Right ventricle myocardium inferior (tissue), 1 donor: ENCODE measurements at regions not wholly inside any gene's neighbourhood (a gene's known extent, or its start where the extent isn't known, plus 50 kb on each side); places are given as distances from the start of the nearest gene placed in this dataset.
A peak's percentile ranks its signal among the peaks of the same experiment; 100 is the strongest.

Source experiments
- ATAC-seq: fragments of 200-7000 bp; cut with Tn5 transposase; one replicate; pipeline ENCODE4 v1.9.1; 2020; ENCODE audit warnings: mild to moderate bottlenecking, moderate library complexity
- DNase-seq: peaks from one replicate; pipeline ENCODE4 v3.0.0; 2021; ENCODE audit errors: missing footprints
- intact Hi-C: fragments of 100-400 bp; cut with DNase I; formaldehyde crosslinking; loops from one replicate; pipeline ENCODE4 v1.11.0; 2022
- donor health status: DM: no; HTN: yes; CAD: no; lungs with severe emphysema.

DNA sequence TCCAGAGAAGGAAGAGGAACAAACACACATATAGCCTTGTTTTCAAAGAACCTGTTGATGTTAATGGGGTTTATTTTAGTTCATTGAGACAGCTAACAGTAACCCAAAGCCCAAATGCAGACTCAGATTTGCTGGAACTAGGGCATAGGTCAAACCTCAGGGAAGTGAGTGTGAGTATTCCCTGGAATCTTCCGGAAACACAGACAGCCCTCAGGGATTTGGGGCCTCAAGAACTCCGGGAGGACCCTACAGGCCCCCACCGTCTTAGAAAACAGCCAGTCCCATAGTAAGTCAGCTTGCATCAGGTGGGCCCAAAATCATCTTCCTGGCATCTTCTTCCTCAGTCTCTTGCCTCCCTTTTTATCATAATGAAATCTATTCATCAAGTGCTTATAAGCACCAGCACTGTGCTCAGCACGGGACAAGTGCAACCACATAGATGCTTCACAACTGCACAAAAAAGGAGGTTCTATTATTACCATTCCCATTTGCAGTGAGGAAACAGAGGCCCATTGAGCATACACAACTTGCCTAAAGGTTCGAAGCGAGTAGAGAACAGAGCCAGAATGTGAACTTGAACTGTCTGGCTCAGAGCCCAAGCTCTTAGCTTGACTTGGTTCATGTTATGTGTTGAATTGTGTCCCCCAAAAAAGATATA is 50.2 kb upstream of the BCL11A start:
- intact Hi-C loops: no loop called here
- no peak for DNase-seq
- no peak for ATAC-seq

DNA sequence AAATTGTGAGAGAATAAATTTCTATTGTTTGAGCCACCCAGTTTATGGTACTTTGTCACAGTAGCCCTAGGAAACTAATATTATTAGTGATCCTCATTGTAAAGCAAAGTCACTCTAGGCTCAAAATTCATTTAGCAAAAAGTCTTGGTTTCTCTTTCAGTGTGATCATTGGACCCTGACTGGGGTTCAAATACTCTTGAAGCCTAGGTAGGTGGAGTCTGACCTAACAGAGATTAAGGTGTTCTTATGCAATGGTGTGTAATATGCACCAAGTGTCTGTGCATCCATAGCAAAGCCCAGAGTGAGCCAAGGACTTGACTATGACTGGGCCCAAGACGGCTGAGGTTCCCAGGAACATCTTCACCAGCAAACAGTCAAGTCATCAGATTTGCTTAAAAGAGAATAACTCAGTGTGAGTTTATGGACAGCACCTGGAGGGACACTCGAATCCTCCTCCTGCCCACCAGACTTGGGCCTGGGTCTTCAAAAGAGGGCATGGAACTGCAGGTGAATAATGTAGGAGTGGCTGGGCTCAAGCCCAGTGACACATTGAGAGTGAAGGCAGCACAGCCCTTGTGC is 51.1 kb upstream of the BCL11A start:
- intact Hi-C loops: no loop called here
- DNase-seq (no peak), ATAC-seq (no peak)

DNA sequence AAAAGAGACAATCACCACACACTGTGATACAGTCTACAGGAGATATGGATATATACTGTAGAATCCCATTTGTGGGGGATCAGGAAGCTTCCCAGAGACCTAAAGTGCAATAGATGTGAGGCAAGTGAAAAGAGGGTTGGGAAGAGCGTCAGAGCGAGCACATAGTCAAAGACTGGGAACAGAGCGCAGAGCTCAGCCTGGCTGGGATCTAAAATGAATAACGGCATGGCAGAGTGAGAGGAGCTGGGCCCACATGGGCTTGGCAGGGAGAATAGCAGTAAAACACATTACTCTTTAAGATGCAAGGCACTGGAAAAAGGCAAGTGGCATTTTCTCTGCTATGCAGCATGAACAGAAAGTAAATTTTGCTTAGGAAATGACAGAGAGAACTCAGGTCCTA is 52.4 kb upstream of the BCL11A start:
- intact Hi-C loops: no loop called here
- no peak for ATAC-seq
- DNase-seq: no peak

DNA sequence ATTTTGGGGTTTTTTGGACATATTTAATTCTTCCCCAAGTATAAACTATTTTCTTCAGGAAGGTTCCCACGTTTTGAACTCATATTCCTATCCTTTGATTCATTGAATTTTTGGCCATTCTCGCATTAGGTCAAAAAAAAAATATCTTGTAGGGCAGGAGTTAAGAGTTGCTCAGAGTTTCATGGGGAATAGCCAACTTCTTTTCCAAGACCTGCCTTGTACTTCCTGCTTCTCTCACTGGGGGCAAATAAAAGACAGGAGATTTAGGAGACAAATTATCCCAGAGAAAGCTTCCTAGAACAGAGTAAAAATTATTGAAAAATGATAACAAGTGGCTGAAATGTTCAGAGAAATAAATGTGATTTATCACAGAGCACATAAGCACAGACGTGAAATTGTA is 55.2 kb upstream of the BCL11A start:
- intact Hi-C loops: no loop called here
- ATAC-seq: no peak
- DNase-seq: no peak

DNA sequence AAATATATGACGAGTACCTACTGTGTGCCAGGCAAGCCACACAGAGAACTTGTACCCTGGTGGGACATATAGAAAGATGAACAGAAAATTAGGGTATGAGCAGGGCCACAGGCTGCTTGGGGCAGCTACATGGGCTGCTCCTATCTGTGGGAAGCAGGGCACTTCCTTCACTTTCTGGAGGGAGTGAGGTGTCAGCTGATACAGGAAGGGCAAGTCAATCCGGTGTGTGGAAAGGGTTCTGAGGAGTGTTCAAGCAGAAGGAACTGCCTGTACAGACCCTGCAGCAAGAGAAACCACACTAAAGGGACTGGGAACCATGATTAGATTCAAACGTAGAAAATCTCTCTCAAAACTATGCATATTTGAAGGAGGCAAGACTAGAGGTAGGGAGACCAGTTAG is 58.6 kb upstream of the BCL11A start:
- ATAC-seq (no peak), DNase-seq (no peak)
- intact Hi-C loops: no loop called here

DNA sequence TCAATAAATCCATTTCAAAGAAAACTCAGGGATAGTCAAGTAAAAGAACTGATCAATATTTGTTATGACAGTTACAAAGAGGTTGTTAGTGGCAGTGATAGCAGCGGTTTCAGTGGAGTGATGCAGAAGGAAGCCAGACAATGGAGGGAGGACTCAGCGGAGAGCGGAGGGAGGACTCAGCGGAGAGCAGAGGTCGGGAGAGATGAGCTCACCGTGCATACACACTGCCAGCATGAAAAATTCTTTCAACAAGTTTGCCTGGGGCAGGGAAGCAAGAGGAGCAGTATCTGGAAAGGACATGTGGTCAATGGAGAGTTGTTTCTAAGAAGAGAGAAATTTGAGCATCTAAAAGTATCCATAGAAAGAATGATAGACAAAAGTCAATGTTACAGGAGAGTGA is 60.9 kb upstream of the BCL11A start:
- ATAC-seq (no peak), DNase-seq (no peak)
- intact Hi-C loops: no loop called here

DNA sequence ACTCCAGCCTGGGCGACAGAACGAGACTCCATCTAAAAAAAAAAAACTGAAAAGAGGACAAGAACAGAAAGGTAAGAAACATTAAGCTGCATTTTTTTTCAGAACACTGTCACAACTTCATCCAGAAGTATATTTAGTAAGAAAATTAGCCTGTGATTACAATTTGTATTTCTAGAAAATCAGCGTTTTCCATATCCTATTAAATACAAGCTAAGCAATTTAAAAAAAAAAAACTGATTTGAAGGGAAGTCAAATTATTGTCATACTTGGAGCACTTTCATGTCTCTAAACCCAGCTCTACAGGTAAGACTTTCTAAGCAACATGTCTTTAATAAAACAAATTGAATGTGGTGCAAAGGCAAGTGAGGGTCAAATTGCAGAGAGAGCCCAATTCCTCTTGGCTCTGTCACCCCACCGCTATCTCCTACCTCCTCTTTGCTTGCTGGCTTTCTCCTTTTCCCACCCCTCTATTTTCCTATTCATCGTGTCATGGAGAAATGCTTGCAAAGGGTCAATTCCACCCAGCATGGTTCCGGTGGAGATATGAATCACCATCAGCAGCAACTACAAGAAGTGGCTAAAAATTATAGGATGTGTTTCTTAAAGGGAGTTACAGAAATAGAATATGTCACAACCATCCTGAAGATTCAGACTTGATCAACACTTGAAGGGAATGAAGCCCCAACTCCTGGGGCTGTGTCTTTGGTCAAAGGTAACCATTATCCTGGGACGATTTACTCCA is 68.4 kb upstream of the BCL11A start:
- DNase-seq (no peak), ATAC-seq (no peak)
- intact Hi-C loops: no loop called here

DNA sequence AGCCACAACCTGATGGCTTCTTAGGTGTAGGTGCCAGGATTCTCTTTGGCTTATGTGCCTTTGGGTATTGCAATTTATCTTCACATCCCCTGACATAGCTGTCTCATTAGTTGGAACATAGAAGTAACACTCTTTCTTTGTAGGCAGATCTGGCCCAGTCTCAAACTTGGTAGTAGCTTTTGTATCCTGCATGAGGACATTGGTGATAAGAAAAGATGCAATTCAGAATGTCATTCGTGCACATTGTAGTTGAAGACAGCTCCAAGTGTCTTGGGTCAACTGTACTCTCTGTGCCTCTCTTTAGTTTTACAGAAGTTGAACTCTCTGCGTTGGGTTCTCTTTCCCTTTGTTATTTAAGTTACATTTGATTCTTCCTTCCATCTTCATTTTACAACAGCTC is 69.6 kb upstream of the BCL11A start:
- ATAC-seq: peak; percentile 63
- intact Hi-C loops: no loop called here
- no peak for DNase-seq

DNA sequence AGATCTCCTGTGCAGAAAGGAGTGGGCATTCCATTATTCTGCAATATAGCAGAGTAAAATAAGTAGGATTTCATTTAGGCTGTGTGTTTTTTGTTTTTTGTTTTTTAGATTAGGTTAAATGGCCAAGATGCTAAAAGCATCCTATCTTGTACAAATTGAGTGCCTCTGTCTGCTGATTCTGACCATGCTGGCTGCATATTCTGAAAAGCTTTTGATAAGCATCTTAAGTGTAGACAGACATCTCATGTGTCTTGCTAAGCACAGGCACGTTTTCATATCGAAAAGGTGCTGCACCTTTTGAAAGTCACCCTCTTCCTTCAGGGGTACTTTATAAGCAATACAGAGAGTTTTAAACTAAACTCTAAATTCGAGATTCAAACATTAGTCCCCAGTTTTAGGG is 74.0 kb upstream of the BCL11A start:
- ATAC-seq (no peak), DNase-seq (no peak)
- intact Hi-C loops: no loop called here

DNA sequence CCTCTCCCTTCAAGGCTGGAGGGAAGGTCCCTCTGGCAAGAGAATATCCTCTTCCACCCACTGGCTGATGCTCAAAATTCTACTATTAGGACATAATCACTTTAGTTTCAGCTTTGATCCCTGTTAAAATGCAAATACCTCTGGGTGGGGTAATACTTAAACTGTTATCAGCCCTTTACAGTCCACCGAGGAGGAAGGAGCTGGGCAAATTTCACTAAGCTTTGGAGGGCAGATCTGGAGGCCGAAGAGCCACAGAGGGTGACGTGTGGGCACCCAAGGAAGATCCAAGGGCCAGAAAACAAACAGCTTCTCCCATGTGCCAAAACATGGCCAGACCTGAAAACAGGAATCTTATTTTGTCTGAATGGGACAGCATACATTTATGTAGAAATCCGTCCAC is 74.6 kb upstream of the BCL11A start:
- intact Hi-C loops: no loop called here
- ATAC-seq (no peak), DNase-seq (no peak)

DNA sequence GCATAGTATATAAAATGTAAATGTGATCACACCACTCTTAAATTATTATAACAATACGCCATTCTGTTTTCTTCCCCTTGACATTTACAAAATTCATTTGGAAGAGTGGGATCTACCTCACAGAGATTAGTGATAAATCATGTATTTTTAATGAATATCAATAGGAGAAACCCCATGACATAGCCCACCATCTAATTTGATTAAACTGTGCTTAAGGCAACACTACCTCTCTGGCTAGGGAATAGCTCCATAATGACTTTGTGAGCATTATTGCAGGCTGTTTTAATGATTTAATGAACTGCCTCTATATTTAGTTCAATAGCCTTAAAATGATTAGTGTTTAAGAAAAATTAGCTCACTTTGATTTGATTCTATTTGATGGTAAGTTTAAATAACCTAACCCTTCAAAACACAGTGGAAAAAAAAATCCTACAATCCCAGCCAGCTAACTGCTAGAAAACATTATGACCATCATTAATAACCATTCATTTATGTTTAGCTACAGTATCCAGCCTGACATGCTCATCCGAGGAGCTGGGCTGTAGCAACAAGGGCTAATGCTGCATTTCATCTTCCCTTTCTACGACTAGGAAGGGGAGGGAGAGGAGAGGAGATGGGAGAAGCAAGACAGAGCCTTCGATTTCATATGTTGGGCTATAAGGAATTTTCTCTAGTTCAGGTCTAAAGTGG is 75.3 kb upstream of the BCL11A start:
- DNase-seq (no peak), ATAC-seq (no peak)
- intact Hi-C loops: no loop called here

DNA sequence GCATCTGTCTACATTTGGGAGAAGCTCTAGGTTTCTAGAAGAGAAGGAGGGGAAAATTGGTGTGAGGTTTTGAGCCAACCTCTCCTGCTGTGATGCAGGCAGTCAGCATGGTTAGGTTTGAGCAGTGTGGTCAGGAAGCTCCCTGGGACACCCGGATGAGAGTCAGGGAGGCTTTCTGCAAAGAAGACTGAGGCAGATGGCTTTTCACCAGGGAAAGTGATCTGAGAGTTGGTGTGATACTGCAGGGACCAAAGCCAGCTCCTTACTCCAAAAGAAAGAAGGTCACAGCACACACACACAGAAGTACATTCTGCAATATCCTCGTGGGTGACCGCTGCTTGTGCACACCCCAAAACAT is 75.8 kb upstream of the BCL11A start:
- ATAC-seq: no peak
- intact Hi-C loops: no loop called here

DNA sequence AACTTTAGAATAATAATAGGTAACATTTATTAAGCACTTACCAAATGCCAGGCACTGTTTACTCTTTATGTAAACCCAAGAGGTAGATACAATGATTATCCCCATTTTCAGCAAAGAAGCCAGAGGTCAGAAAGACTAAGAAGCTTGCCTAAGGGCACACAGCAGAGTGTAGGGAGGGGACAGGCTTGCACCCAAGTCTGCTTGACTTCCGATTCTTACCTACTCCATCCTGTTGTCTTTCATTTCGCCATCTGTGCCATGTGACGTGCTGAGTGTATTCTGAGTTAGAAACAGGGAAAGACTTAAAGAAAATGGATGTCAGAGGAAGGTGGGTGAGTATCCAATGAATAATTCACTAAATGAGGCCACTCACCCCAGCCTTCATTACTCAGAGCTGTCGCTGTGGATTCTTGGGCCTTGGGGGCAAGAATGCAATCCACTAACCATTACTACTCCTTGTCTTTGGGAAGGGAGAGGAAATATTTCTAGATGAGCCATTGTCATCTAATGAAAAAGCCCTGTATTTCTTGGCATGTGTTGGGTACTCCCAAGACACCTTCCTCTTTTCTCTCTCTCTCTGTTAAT is 76.4 kb upstream of the BCL11A start:
- no peak for DNase-seq
- no peak for ATAC-seq
- intact Hi-C loops: no loop called here

More for the DNA sequence above, 75.8 kb upstream of the BCL11A start:
- DNase-seq: no peak

DNA sequence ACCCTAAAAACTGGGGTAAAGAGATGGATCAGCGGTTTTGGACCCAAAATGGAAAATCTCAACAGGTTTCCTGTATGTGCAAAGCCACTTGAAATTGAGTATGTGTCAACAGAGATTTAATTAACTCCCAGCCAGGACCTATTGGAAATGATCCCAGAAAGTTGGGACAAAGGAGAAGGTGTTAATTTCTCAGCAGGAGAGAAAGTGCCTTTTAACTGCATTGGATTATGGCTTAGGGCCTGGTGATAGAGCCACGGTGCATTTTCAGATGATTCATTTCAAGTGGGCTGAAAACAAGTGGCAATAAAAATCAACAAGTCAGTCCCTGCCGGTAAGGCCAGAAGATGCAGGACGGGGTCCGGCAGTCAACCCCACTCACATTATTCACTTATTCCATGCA is 80.2 kb upstream of the BCL11A start:
- intact Hi-C loops: no loop called here
- ATAC-seq: no peak

DNA sequence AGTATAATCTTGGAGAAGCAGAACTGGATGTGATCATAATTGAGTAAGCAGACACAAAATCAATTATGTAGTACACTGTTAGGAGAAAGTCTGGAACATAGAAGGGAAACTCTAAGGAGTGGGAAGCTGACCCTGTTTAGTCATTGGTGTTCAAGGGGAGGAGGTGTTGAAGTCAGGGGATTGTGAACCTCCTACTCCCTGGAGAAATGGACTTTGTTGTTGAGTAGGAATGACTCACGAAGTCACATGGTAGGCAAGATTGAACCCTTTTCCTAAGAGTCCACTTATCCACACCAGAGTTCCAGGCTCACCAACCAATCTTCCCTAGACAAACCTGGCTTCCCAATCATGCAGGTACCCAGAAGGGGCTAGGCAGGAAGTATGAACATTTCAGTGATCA is 81.0 kb upstream of the BCL11A start:
- DNase-seq: no peak
- ATAC-seq: no peak
- intact Hi-C loops: no loop called here

More for the DNA sequence above, 80.2 kb upstream of the BCL11A start:
- DNase-seq: no peak

DNA sequence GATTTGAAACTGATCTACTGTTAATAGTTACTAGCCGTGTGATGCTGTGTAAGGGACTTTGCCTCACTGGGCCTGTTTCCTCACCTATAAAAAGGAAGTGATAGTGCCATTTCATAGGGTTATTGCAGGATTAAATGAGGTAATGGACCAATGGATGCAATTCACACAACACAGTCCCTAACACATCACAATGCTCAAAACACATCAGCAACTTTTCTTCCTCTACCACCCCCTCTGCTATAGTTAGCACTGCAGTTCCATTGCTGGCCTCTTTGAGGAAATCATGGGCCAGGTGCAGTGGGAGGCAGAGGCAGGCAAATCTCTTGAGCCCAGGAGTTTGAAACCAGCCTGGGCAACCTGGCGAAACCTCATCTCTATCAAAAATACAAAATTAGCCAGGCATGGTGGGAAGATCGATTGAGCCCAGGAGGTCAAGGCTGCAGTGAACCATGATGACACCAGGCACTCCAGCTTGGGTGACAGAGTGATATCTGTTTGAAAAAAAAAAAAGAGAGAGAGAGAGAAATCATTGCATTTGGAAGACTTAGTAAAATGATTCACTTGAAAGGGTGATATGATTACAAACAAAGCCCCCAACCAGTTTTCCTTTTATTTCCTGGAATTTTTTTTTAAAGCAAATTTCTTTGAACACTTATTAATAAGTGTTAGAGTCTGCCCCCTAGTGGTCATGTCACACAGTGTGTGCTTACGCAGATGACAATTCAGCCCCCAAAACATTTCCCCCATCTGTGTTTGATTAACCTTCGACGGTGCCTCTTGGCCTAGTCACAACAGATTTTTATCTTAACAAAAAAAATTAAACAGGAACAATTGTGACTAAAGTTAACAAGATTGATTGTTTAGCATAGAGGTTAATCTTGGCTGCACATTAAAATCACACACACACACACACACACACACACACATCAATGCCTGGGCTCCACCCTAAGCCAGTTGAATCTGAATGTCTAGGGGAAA is 88.6 kb upstream of the BCL11A start:
- no peak for ATAC-seq
- intact Hi-C loops: no loop called here
- DNase-seq: no peak

DNA sequence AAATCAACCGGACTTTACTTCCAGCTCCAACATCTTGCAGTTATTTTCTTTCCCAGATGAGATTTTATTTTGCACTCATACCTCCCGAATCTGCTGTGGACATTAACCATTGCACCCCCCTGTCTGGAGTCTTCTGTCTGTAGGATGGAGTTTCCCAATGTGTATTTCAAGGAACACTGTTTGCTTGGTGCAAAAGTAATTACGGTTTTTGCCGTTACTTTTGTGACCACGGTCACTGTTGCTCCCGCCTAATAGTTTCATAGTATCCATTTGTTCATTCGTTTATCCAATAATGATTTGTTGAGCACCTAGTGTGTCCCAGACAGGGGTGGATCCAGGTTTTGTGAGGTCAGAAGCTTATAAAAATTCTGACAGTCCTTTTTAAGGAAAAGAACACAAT is 90.3 kb upstream of the BCL11A start:
- ATAC-seq (no peak), DNase-seq (no peak)
- intact Hi-C loops: no loop called here

DNA sequence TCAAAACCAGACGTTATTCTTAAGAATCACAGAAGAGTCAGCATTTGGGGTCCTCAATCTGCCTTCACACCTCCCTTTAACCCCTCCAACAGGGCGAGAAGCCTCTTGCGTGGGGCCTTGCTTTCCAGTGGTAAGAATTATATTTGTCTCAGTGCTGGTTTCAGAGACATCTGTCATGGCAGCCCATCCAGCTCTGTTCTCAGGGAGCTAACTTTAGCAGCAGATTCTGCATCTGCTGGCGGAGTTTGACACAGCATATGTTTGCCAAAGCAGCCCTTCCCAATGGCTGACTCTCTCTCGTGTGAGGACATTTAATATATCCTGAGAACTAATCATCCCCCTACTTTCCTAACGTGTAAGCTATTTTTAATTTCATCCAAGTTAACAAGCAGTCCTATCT is 91.5 kb upstream of the BCL11A start:
- intact Hi-C loops: no loop called here
- DNase-seq (no peak), ATAC-seq (peak; percentile 82)

DNA sequence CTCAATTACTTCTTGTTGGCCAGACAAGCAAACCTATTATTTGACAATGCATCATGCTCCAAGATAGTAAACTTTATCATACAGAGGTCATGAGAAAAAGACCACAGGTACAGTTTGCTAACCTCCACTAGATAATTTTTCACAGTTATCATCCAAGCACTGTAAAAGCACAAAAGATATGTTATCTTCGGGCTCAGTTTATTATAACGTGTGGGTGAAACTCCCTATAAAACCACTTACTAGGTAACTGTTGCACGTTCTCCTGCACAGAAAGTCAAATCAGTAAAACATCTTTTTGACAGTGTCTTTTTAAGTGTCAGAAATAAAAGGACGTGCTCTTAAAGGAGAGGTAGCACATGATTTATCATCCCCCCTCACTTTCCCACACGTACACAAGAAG is 94.7 kb upstream of the BCL11A start:
- no peak for ATAC-seq
- DNase-seq: no peak
- intact Hi-C loops: no loop called here
